GM12864 (cell line): ENCODE measurements at regions not wholly inside any gene's neighbourhood (a gene's known extent, or its start where the extent isn't known, plus 50 kb on each side); places are given as distances from the start of the nearest gene placed in this dataset.

Experiments
- DNase-seq: peaks from one replicate; pipeline ENCODE4 v3.0.0-alpha.2; 2011; ENCODE audit warnings: low read depth
- H3K4me3 ChIP-seq: 2 replicates; pipeline ENCODE4 v1.5.1; 2011; ENCODE audit warnings: mild to moderate bottlenecking, low read depth, low read length, control low read depth
- CTCF ChIP-seq: IDR thresholded peaks from 2 replicates; pipeline ENCODE4 v1.5.1; 2011; ENCODE audit warnings: low read depth, mild to moderate bottlenecking, moderate library complexity, low read length, control low read depth, inconsistent platforms; ENCODE audit errors: missing control alignments

DNA sequence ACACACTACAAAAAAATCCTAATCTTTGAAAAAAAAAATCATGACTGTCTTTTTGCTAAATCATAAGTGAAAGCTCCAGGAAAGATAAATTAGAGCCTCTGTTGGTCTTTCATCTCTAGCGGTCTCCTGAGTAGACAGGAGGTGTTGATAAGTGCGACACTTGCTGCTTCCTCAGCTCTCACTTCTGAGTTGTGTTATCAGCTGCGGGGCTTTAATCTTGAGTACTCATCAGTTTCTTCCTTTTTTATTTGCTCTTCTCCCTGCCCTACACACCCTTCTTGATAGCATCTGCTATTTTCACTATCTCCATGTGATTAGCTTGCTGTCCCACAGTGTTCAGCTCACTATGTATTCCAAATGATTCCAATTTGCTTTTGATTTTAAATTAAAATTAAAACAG is 1449.2 kb downstream of the C4orf33 start:
- no peak overlapping the region for H3K4me3 ChIP-seq
- no peak for TF ChIP-seq CTCF
- DNase-seq: no peak

GRCh38 chr4:130545596-130545995 is 1449.6 kb downstream of the C4orf33 start:
- TF ChIP-seq CTCF: no peak
- DNase-seq: no peak
- no peak overlapping the region for H3K4me3 ChIP-seq

- no peak for DNase-seq
- no peak overlapping the region for H3K4me3 ChIP-seq
- no peak for TF ChIP-seq CTCF
Measured at GRCh38 chr4:130559268-130559667, 1463.3 kb downstream of the C4orf33 start.

DNA sequence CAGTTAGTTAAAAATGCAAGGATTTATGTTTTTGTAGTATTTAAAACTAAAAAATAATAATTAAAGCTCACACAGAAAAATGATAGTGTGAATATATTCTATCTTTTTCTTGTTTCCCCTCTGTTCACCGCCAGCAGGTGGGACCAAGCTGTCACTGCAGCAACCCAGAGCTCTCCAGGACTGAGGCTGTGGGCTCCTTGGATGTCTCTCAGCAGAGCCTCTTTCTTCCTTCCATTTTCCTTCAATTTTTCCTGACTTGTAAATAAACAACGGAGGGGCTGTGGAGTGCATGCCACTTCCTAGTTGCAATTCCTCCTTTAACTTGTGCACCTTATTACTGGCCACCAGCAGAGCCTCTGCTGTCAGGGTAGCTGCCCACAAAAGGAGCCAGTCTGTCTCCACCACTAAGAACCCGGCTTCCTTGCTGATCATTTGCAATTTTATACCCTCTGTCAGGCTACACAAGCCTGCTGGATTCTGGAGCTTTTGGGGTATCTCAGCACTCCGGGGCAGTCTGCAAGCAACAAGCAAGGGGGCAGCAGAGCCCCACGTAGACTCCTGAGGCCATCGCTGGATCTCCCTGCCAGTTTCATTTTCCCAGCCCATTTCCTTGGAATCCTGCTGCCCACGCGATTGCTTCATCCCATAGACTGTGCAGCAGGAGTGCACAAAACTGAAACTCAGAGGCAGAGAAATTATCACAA is 1467.4 kb downstream of the C4orf33 start:
- no peak for TF ChIP-seq CTCF
- H3K4me3 ChIP-seq: no peak overlapping the region
- DNase-seq: no peak

GRCh38 chr4:130563889-130564418 is 1468.0 kb downstream of the C4orf33 start:
- no peak for DNase-seq
- TF ChIP-seq CTCF: no peak
- no peak overlapping the region for H3K4me3 ChIP-seq

GRCh38 chr4:130568746-130569145 is 1472.8 kb downstream of the C4orf33 start:
- no peak overlapping the region for H3K4me3 ChIP-seq
- no peak for DNase-seq
- no peak for TF ChIP-seq CTCF

DNA sequence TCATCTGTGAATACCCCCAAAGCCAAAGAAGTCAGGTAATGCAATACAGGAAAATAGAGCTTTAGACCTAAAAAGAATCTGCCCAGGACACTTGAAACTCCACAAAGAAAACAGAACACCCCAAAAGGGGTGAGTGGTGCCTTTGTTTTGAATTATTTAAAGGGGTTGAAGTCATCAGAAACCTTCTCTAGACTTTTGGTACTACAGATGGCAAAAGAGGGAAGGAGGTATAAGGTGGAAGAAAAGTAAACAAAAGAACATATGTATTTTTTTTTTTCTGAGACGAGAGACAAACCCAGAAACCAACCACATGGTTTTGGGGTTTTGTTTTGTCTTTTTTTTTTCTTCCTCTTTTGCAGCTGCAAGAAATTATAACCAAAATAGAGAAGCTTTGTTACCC is 1477.8 kb downstream of the C4orf33 start:
- no peak for DNase-seq
- TF ChIP-seq CTCF: no peak
- no peak overlapping the region for H3K4me3 ChIP-seq
